ENCODE measurements at regions not wholly inside any gene's neighbourhood (a gene's known extent, or its start where the extent isn't known, plus 50 kb on each side); places are given as distances from the start of the nearest gene placed in this dataset.

DNA sequence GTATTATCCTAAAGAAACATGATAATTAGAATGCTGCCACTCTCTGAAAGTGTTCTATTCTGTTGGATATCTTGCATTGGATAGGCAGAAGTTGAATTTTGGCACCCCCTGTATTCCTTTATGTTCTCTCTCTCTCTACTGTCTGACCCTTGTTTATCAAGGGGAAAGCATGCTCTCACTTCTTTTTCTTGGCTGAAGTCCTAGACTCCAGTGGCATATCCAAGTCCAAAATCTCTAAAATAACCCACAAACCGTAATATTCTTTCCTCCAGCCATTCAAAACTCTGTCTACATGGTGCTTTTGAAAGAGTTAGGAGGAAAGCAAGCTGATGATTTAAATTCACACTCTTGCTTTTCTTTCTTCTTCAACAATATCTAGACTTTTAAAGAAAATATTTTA is 669.7 kb downstream of the TDRD15 start:
- Histone ChIP-seq H3K36me3 (no peaks in the 10 kb centered on the region), H3K4me3 (no peak overlapping the region), H3K27ac (no peak overlapping the region), H3K9me3 (no peaks in the 10 kb centered on the region), H3K4me1 (ENCODE audit: insufficient read depth) (no peaks in the 10 kb centered on the region), H3K27me3 (no peaks in the 10 kb centered on the region)
- DNase-seq: no peak
- intact Hi-C loops (cut with DNase I): no loop called here
- WGBS, 3 donors: 0 to 7% (median 6%) methylated on average over 1 of the region's 1 CpG
- TF ChIP-seq EP300 (IDR thresholded peaks at IDR 0.05) (no peak), POLR2A (IDR thresholded peaks at IDR 0.05) (no peak)
- TF ChIP-seq, protein P1, sequence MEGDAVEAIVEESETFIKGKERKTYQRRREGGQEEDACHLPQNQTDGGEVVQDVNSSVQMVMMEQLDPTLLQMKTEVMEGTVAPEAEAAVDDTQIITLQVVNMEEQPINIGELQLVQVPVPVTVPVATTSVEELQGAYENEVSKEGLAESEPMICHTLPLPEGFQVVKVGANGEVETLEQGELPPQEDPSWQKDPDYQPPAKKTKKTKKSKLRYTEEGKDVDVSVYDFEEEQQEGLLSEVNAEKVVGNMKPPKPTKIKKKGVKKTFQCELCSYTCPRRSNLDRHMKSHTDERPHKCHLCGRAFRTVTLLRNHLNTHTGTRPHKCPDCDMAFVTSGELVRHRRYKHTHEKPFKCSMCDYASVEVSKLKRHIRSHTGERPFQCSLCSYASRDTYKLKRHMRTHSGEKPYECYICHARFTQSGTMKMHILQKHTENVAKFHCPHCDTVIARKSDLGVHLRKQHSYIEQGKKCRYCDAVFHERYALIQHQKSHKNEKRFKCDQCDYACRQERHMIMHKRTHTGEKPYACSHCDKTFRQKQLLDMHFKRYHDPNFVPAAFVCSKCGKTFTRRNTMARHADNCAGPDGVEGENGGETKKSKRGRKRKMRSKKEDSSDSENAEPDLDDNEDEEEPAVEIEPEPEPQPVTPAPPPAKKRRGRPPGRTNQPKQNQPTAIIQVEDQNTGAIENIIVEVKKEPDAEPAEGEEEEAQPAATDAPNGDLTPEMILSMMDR (IDR thresholded peaks at IDR 0.05): no peak

GRCh38 chr2:21794611-21795010 is 670.8 kb downstream of the TDRD15 start:
- intact Hi-C loops (cut with DNase I): no loop called here
- no peaks in the 10 kb centered on the region for H3K4me1 ChIP-seq (ENCODE audit: insufficient read depth)
- TF ChIP-seq, protein P1 (IDR thresholded peaks at IDR 0.05): no peak
- TF ChIP-seq EP300 (IDR thresholded peaks at IDR 0.05) (no peak), POLR2A (IDR thresholded peaks at IDR 0.05) (no peak)
- no peak for DNase-seq
- no peak overlapping the region for H3K27ac ChIP-seq
- no peaks in the 10 kb centered on the region for H3K36me3 ChIP-seq
- 78 to 84% (median 83%) methylated on average over 2 of the region's 2 CpGs for WGBS, 3 donors
- no peak overlapping the region for H3K4me3 ChIP-seq
- no peaks in the 10 kb centered on the region for H3K27me3 ChIP-seq
- H3K9me3 ChIP-seq: no peaks in the 10 kb centered on the region

- TF ChIP-seq EP300 (IDR thresholded peaks at IDR 0.05): no peak
- TF ChIP-seq POLR2A (IDR thresholded peaks at IDR 0.05): no peak
- TF ChIP-seq, protein P1 (IDR thresholded peaks at IDR 0.05): no peak
- no peaks in the 10 kb centered on the region for H3K4me1 ChIP-seq (ENCODE audit: insufficient read depth)
- no peak for DNase-seq
- intact Hi-C loops (cut with DNase I): no loop called here
- H3K4me3 ChIP-seq: no peak overlapping the region
- H3K9me3 ChIP-seq: no peaks in the 10 kb centered on the region
- no peak overlapping the region for H3K27ac ChIP-seq
- H3K27me3 ChIP-seq: no peaks in the 10 kb centered on the region
- WGBS, 3 donors: 34 to 60% (median 52%) methylated on average over 1 of the region's 1 CpG
- H3K36me3 ChIP-seq: no peaks in the 10 kb centered on the region
Observed at GRCh38 chr2:21800356-21800755, 676.6 kb downstream of the TDRD15 start.

DNA sequence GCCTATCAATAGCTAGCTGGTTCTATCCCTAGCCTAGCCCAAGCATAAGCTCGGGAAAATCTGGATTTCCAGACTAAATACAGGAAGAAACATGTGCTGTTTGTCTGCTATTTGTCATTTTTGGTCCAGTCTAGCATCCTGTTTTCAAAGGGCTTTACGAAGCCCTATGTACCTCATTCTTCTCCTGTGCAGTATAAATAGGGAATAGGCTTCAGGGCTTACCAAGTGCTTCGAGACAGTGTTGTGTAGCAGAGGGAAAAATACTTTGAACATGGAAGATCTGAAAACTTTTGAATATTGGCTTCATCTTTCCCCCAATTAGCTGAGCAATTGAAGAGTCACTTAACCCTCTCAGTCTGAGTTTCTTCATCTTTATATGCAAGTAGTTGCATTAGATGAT is 679.8 kb downstream of the TDRD15 start:
- no peak for DNase-seq
- TF ChIP-seq, protein P1 (IDR thresholded peaks at IDR 0.05): no peak
- TF ChIP-seq POLR2A (IDR thresholded peaks at IDR 0.05): no peak
- no peak for TF ChIP-seq EP300 (IDR thresholded peaks at IDR 0.05)
- Histone ChIP-seq H3K9me3 (no peaks in the 10 kb centered on the region), H3K27ac (no peak overlapping the region), H3K36me3 (no peaks in the 10 kb centered on the region), H3K4me1 (ENCODE audit: insufficient read depth) (no peaks in the 10 kb centered on the region), H3K4me3 (no peak overlapping the region), H3K27me3 (no peaks in the 10 kb centered on the region)
- 68 to 79% (median 76%) methylated on average over 3 of the region's 3 CpGs for WGBS, 3 donors
- intact Hi-C loops (cut with DNase I): no loop called here

Measured in ovary (tissue), 7 donors.